HepG2 (cell line): ENCODE measurements at regions not wholly inside any gene's neighbourhood (a gene's known extent, or its start where the extent isn't known, plus 50 kb on each side); places are given as distances from the start of the nearest gene placed in this dataset.

Experiments
- ATAC-seq: fragments of 200-7000 bp; cut with Tn5 transposase; 3 replicates; pipeline ENCODE4 v1.9.1; 2020; ENCODE audit warnings: mild to moderate bottlenecking, moderate library complexity
- BruUV-seq: library from RNA; stranded (reverse); fragments of 400-500 nt; replicated peaks from 2 replicates; lab custom pipeline; 2021; lab: Mats Ljungman, UMichigan
- CTCF ChIA-PET: fragments of 300-600 bp; formaldehyde crosslinking; extraction: SDS; loops from one replicate; lab custom pipeline; 2021; ENCODE audit warnings: low total read pairs, inconsistent platforms, low intra/inter-chr PET ratio; lab: Yijun Ruan, JAX
- POLR2A ChIA-PET: fragments of 350-600 bp; sonication (Branson Sonifier 250); formaldehyde crosslinking; loops from one replicate; lab custom pipeline; 2020; ENCODE audit warnings: antibody characterized with exemption, inconsistent platforms; lab: Yijun Ruan, JAX
- DNase-seq: peaks from one replicate; pipeline ENCODE4 v3.0.0-alpha.2; 2015; ENCODE audit warnings: low spot score
- FAIRE-seq: peaks from 3 replicates; lab custom pipeline; 2011; peaks lifted over from hg19 to GRCh38; lab: Jason Lieb, UNC
- H2AFZ ChIP-seq: one replicate; pipeline ENCODE4 v1.6.1; 2011; ENCODE audit warnings: low read length, inconsistent platforms
- H3K27ac ChIP-seq: fragments of 300-600 bp; 3 replicates; pipeline ENCODE4 v1.8.0; 2011; ENCODE audit warnings: mixed run types, mild to moderate bottlenecking, mixed read lengths, low read length, inconsistent platforms; ENCODE audit not compliant: insufficient read depth; ENCODE audit errors: extremely low read length
- H3K27me3 ChIP-seq, 2 experiments: fragments of 200-600 bp in 1 of 2; 2 replicates in 1 of 2; 3 replicates in 1 of 2; pipeline versions ENCODE4 v1.6.0 to v1.8.0; 2011; ENCODE audit warnings: low read length in 2 of 2, mild to moderate bottlenecking in 2 of 2, moderate library complexity in 2 of 2, inconsistent platforms in 1 of 2; ENCODE audit not compliant: insufficient read depth in 2 of 2, control insufficient read depth in 1 of 2
- H3K36me3 ChIP-seq, 2 experiments: fragments of 200-600 bp in 1 of 2; replicated peaks in 1 of 2; 2 replicates in 1 of 2; 3 replicates in 1 of 2; pipeline versions ENCODE4 v1.5.1 to v1.8.0; 2011; ENCODE audit warnings: low read length in 2 of 2, inconsistent platforms in 1 of 2; ENCODE audit not compliant: insufficient read depth in 2 of 2, control insufficient read depth in 1 of 2
- H3K4me1 ChIP-seq: 2 replicates; pipeline ENCODE4 v1.5.1; 2012; ENCODE audit warnings: low read length, inconsistent platforms; ENCODE audit not compliant: insufficient read depth
- H3K4me2 ChIP-seq: 2 replicates; pipeline ENCODE4 v1.6.0; 2011; ENCODE audit warnings: low read depth, low read length, inconsistent platforms
- H3K4me3 ChIP-seq, 3 experiments: fragments of 200-600 bp in 1 of 3; sonication (generic), shearing (Covaris generic) in 1 of 3; replicated peaks in 1 of 3; 2 replicates each; pipeline ENCODE4 v1.5.1; 2011 to 2016; ENCODE audit warnings: low read length in 3 of 3, inconsistent platforms in 2 of 3, low read depth in 2 of 3, mild to moderate bottlenecking in 2 of 3, control low read depth in 1 of 3, mixed read lengths in 1 of 3; ENCODE audit not compliant: insufficient read depth in 1 of 3
- H3K79me2 ChIP-seq: one replicate; pipeline ENCODE4 v1.6.1; 2011; ENCODE audit warnings: low read length, inconsistent platforms; ENCODE audit not compliant: insufficient read depth
- H3K9ac ChIP-seq: 2 replicates; pipeline ENCODE4 v1.6.0; 2011; ENCODE audit warnings: mild to moderate bottlenecking, low read depth, low read length, inconsistent platforms; ENCODE audit not compliant: insufficient read depth
- H3K9me3 ChIP-seq: 2 replicates; pipeline ENCODE4 v1.5.1; 2012; ENCODE audit warnings: mild to moderate bottlenecking, low read length
- H4K20me1 ChIP-seq: 2 replicates; pipeline ENCODE4 v1.6.0; 2011; ENCODE audit warnings: inconsistent platforms, mild to moderate bottlenecking, low read length, moderate library complexity; ENCODE audit not compliant: insufficient read depth
- AFF4 ChIP-seq: sonication (generic); formaldehyde crosslinking; IDR thresholded peaks from 2 replicates; pipeline ENCODE4 v1.4.0; 2020; ENCODE audit warnings: missing genetic modification reagents
- BCL6 ChIP-seq: IDR thresholded peaks from 2 replicates; pipeline ENCODE4 v1.6.1; 2016; ENCODE audit warnings: missing genetic modification reagents, missing compliant biosample characterization
- CCDC6 ChIP-seq: sonication (generic); formaldehyde crosslinking; IDR thresholded peaks from 2 replicates; pipeline ENCODE4 v1.8.1; 2022; ENCODE audit warnings: mild to moderate bottlenecking, missing genetic modification reagents, moderate library complexity
- CENPX ChIP-seq: sonication (generic); formaldehyde crosslinking; IDR thresholded peaks from 2 replicates; pipeline ENCODE4 v1.9.0; 2021; ENCODE audit warnings: mild to moderate bottlenecking, missing genetic modification reagents, moderate library complexity
- FOXJ3 ChIP-seq: sonication (generic); formaldehyde crosslinking; IDR thresholded peaks from 2 replicates; pipeline ENCODE4 v1.4.0; 2020; ENCODE audit warnings: missing genetic modification reagents, mild to moderate bottlenecking, borderline replicate concordance
- GABPA ChIP-seq, 2 experiments: IDR thresholded peaks; 2 replicates each; pipeline ENCODE4 v1.6.1; 2011 to 2016; ENCODE audit warnings: low read depth in 2 of 2, low read length in 1 of 2, missing biosample characterization in 1 of 2, missing genetic modification characterization in 1 of 2
- GATAD2A ChIP-seq: IDR thresholded peaks from 2 replicates; pipeline ENCODE4 v1.6.1; 2016
- HNRNPLL ChIP-seq: fragments of 200-400 bp; formaldehyde crosslinking; IDR thresholded peaks from 2 replicates; pipeline ENCODE4 v1.6.1; 2017; ENCODE audit warnings: mild to moderate bottlenecking, low read depth, low read length; ENCODE audit not compliant: poor library complexity, severe bottlenecking
- IKZF4 ChIP-seq: sonication (generic); formaldehyde crosslinking; IDR thresholded peaks from 2 replicates; pipeline ENCODE4 v1.5.1; 2020; ENCODE audit warnings: borderline replicate concordance, mild to moderate bottlenecking, low read depth, missing genetic modification reagents; ENCODE audit errors: not compliant biosample characterization
- JDP2 ChIP-seq: sonication (generic); formaldehyde crosslinking; IDR thresholded peaks from 2 replicates; pipeline ENCODE4 v1.8.1; 2022; ENCODE audit warnings: missing genetic modification reagents, borderline replicate concordance
- NFYC ChIP-seq: IDR thresholded peaks from 2 replicates; pipeline ENCODE4 v1.6.1; 2016; ENCODE audit warnings: missing genetic modification reagents, missing compliant biosample characterization
- THAP11 ChIP-seq: IDR thresholded peaks from 2 replicates; pipeline ENCODE4 v1.6.1; 2016; ENCODE audit warnings: missing biosample characterization, missing genetic modification reagents
- ZBTB33 ChIP-seq: sonication (generic); formaldehyde crosslinking; IDR thresholded peaks from 2 replicates; pipeline ENCODE4 v1.4.0; 2020; ENCODE audit warnings: missing genetic modification reagents
- ZC3H13 ChIP-seq: sonication (generic); formaldehyde crosslinking; IDR thresholded peaks from 2 replicates; pipeline ENCODE4 v1.8.1; 2023; ENCODE audit warnings: mild to moderate bottlenecking, missing genetic modification reagents, moderate library complexity
- ZNF580 ChIP-seq: IDR thresholded peaks from 2 replicates; pipeline ENCODE4 v1.6.1; 2016; ENCODE audit warnings: low read depth, borderline replicate concordance
- ZNF720 ChIP-seq: sonication (generic); formaldehyde crosslinking; IDR thresholded peaks from 2 replicates; pipeline ENCODE4 v1.4.0; 2020; ENCODE audit warnings: missing genetic modification reagents
- WGBS: methylation state at CpG from one replicate; pipeline ENCODE4 v1.1.6; 2017; ENCODE audit warnings: low lambda C conversion rate; 5-methylcytosine and 5-hydroxymethylcytosine counted together
- in situ Hi-C: cut with HindIII; loops from 2 replicates; pipeline ENCODE4 v1.10.0; 2017; ENCODE audit warnings: low pct_unique_long_range_greater_than_20kb; ENCODE audit not compliant: extremely low pct_ligation_motif_present
- intact Hi-C: fragments of 100-400 bp; cut with micrococcal nuclease; formaldehyde crosslinking; loops from one replicate; pipeline ENCODE4 v1.10.0; 2022; ENCODE audit not compliant: unreplicated experiment

GRCh38 chr6:61217714-61218113 is 1068.3 kb downstream of the KHDRBS2 start:
- DNase-seq (no peak), FAIRE-seq (no peak), ATAC-seq (no peak)
- Histone ChIP-seq H3K27me3 (no peaks in the 10 kb centered on the region), H3K4me2 (no peak overlapping the region), H3K9me3 (peaks cover 89% of the 10 kb centered on the region), H4K20me1 (no peaks in the 10 kb centered on the region), H3K4me3 (no peak overlapping the region), H3K9ac (no peak overlapping the region), H3K4me1 (no peaks in the 10 kb centered on the region), H2AFZ (no peak overlapping the region), H3K79me2 (no peaks in the 10 kb centered on the region), H3K27ac (no peak overlapping the region), H3K36me3 (no peaks in the 10 kb centered on the region)
- WGBS: 1% methylated on average over 2 of the region's 2 CpGs
- BruUV-seq: no TSS peak
- TF ChIP-seq ZC3H13 (CRISPR knock-in tag): no peak
- TF ChIP-seq CENPX (CRISPR knock-in tag): no peak
- TF ChIP-seq ZNF720: no peak
- TF ChIP-seq NFYC (CRISPR knock-in tag): no peak
- no peak for TF ChIP-seq CCDC6 (CRISPR knock-in tag)
- no peak for TF ChIP-seq GABPA (IDR thresholded peaks at IDR 0.05; ENCODE audit: low read depth, low read length)
- no peak for TF ChIP-seq GABPA (CRISPR knock-in tag; IDR thresholded peaks at IDR 0.05; ENCODE audit: low read depth)
- no peak for TF ChIP-seq THAP11 (CRISPR knock-in tag)
- no peak for TF ChIP-seq IKZF4 (CRISPR knock-in tag)
- TF ChIP-seq GATAD2A (CRISPR knock-in tag): no peak
- no peak for TF ChIP-seq AFF4 (CRISPR knock-in tag)
- no peak for TF ChIP-seq HNRNPLL
- TF ChIP-seq BCL6: no peak
- no peak for TF ChIP-seq JDP2
- no peak for TF ChIP-seq FOXJ3 (CRISPR knock-in tag)
- no peak for TF ChIP-seq ZNF580 (CRISPR knock-in tag)
- TF ChIP-seq ZBTB33: no peak
- POLR2A ChIA-PET: no interaction called here
- intact Hi-C loops: no loop called here
- CTCF ChIA-PET: no interaction called here
- in situ Hi-C loops: no loop called here
